ENCODE measurements at regions not wholly inside any gene's neighbourhood (a gene's known extent, or its start where the extent isn't known, plus 50 kb on each side); places are given as distances from the start of the nearest gene placed in this dataset.

DNA sequence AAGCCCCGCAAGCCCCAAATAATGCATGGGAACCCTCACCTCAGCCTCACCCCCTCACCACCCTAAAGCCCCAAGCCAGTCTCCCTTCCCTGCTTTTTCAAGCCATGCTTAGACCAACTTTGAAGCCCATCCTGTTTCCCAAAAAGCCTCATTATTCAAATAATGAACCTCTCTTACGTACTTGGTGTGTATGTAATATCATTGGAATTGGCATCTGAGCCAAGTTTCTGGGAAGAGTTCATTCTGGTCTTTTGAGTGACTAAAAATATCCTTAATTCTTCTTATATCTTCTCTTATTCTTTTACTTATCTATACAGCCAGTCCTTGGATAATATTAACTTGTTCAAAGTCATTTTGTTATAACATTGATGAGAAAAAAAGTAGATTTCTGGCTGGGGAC is 875.8 kb upstream of the SLIT2 start:
- TF ChIP-seq, protein P1, sequence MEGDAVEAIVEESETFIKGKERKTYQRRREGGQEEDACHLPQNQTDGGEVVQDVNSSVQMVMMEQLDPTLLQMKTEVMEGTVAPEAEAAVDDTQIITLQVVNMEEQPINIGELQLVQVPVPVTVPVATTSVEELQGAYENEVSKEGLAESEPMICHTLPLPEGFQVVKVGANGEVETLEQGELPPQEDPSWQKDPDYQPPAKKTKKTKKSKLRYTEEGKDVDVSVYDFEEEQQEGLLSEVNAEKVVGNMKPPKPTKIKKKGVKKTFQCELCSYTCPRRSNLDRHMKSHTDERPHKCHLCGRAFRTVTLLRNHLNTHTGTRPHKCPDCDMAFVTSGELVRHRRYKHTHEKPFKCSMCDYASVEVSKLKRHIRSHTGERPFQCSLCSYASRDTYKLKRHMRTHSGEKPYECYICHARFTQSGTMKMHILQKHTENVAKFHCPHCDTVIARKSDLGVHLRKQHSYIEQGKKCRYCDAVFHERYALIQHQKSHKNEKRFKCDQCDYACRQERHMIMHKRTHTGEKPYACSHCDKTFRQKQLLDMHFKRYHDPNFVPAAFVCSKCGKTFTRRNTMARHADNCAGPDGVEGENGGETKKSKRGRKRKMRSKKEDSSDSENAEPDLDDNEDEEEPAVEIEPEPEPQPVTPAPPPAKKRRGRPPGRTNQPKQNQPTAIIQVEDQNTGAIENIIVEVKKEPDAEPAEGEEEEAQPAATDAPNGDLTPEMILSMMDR (IDR thresholded peaks at IDR 0.05): no peak
- intact Hi-C loops (cut with DNase I): no loop called here
- ATAC-seq (no peak), DNase-seq (no peak)
- no peak overlapping the region for H3K27ac ChIP-seq
- no peaks in the 10 kb centered on the region for H3K4me1 ChIP-seq
- H3K9me3 ChIP-seq: no peaks in the 10 kb centered on the region
- no peak overlapping the region for H3K4me3 ChIP-seq
- no peaks in the 10 kb centered on the region for H3K36me3 ChIP-seq
- H3K27me3 ChIP-seq (ENCODE audit: low read depth): no peaks in the 10 kb centered on the region

DNA sequence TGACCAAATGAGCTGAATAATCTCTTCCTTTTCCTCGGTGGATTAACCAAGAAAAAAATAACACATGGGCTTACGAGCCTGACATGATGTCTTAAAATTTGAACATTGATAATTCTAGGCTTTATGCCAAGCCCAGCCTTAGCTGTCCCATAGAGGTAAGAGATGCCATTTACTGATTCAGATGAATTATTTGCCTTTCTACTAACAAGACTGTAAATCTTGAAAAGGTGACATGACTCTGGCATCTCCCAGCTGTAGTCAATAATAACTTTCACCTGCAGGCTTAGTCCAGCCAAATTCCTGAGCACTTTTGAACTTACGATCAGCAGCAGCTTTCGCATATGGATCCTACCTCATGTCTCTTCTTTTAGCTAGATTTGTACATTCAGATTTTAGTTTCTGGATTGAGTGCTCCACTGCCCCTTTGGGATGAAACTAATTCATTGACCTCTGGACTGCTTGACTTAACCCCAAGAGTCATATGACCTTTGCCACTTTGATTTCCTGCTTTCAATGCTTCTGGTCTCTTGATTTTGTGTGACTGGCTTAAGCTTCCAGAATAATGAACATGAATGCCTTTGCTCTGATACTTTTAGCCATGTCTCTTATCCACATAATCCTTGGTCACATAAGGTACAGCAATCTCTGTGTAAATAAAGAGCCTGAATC is 876.4 kb upstream of the SLIT2 start:
- Histone ChIP-seq H3K4me3 (no peak overlapping the region), H3K9me3 (no peaks in the 10 kb centered on the region), H3K27ac (no peak overlapping the region), H3K4me1 (no peaks in the 10 kb centered on the region), H3K36me3 (no peaks in the 10 kb centered on the region), H3K27me3 (ENCODE audit: low read depth) (no peaks in the 10 kb centered on the region)
- intact Hi-C loops (cut with DNase I): no loop called here
- ATAC-seq (no peak), DNase-seq (no peak)
- TF ChIP-seq, protein P1 (IDR thresholded peaks at IDR 0.05): no peak

DNA sequence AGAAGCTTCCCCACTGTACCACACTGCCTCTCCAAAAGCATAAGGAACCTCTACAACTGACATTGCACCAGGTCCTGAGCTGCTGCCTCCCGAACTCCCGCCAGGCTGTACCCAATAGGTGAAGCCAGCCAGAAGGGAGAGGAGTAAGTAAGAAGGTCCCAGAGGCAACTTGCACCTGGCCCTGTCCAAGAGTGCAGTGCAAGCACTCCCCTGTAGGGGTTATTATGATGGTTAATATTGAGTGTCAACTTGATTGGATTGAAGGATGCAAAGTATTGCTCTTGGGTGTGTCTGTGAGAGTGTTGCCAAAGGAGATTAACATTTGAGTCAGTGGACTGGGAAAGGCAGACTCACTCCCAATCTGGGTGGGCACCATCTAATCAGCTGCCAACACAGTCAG is 879.3 kb upstream of the SLIT2 start:
- intact Hi-C loops (cut with DNase I): no loop called here
- no peaks in the 10 kb centered on the region for H3K27me3 ChIP-seq (ENCODE audit: low read depth)
- ATAC-seq (no peak), DNase-seq (no peak)
- no peak overlapping the region for H3K27ac ChIP-seq
- no peak overlapping the region for H3K4me3 ChIP-seq
- H3K4me1 ChIP-seq: no peaks in the 10 kb centered on the region
- TF ChIP-seq, protein P1 (IDR thresholded peaks at IDR 0.05): no peak
- no peaks in the 10 kb centered on the region for H3K9me3 ChIP-seq
- H3K36me3 ChIP-seq: no peaks in the 10 kb centered on the region

DNA sequence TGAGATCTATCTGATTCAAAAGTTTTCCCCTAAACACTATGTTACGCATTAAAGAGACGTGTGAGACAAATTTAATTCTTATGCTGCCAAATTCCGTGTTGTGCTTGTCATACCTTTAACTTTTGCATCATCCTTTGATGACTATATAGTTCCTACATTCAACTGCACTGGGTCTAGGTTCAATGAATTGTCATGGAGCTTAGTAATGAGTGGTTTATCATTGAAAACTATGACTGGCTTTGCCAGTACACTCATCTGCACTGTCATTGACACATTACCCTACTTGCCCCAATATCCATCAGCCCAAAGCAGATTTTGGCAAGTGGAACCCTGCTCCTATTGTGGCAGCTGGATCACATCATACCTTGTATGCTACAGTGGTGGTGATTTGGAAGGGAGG is 882.9 kb upstream of the SLIT2 start:
- TF ChIP-seq, protein P1 (IDR thresholded peaks at IDR 0.05): no peak
- H3K4me1 ChIP-seq: no peaks in the 10 kb centered on the region
- no peak overlapping the region for H3K27ac ChIP-seq
- no peak overlapping the region for H3K4me3 ChIP-seq
- no peak for ATAC-seq
- H3K9me3 ChIP-seq: no peaks in the 10 kb centered on the region
- no peaks in the 10 kb centered on the region for H3K36me3 ChIP-seq
- intact Hi-C loops (cut with DNase I): no loop called here
- no peaks in the 10 kb centered on the region for H3K27me3 ChIP-seq (ENCODE audit: low read depth)
- no peak for DNase-seq

DNA sequence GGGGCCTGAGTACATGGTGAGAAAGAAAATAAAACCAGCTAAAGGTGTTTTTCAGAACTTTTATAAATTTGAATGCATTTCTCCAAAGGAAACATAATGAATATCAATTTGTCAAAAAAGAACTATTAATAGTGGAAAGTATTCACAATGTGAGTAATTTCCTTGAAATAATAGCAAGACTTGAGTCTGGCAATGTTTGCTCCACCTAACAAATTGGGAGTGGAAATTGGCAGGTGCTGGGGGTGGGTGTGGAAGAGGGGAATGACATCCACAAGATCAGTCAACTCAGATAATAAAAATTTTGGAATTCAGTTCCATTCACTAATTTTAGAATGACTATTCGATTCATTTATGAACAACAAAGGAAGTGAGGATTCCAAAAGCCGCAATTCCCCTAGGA is 884.8 kb upstream of the SLIT2 start:
- H3K27ac ChIP-seq: no peak overlapping the region
- ATAC-seq (no peak), DNase-seq (no peak)
- intact Hi-C loops (cut with DNase I): no loop called here
- no peaks in the 10 kb centered on the region for H3K9me3 ChIP-seq
- no peaks in the 10 kb centered on the region for H3K4me1 ChIP-seq
- H3K36me3 ChIP-seq: no peaks in the 10 kb centered on the region
- no peaks in the 10 kb centered on the region for H3K27me3 ChIP-seq (ENCODE audit: low read depth)
- H3K4me3 ChIP-seq: no peak overlapping the region
- TF ChIP-seq, protein P1 (IDR thresholded peaks at IDR 0.05): no peak

Measured in lower lobe of right lung (tissue), 2 donors.